Small intestine (tissue), 7 donors: ENCODE measurements at regions not wholly inside any gene's neighbourhood (a gene's known extent, or its start where the extent isn't known, plus 50 kb on each side); places are given as distances from the start of the nearest gene placed in this dataset.

ENCODE experiments used
- DNase-seq, 2 donors: peaks; one replicate each; pipeline versions ENCODE4 v3.0.0 to v3.0.0-alpha.2; 2013
- FAIRE-seq: peaks from 2 replicates; lab custom pipeline; 2012; peaks lifted over from hg19 to GRCh38; lab: Jason Lieb, UNC
- H3K27ac ChIP-seq, 3 donors: one replicate each; pipeline ENCODE4 v1.5.1; 2013; ENCODE audit warnings: low read length in 2 of 3, mild to moderate bottlenecking in 2 of 3, control low read depth in 1 of 3, inconsistent platforms in 1 of 3, low read depth in 1 of 3, moderate library complexity in 1 of 3
- H3K27me3 ChIP-seq, 3 donors: one replicate each; pipeline ENCODE4 v1.6.1; 2013; ENCODE audit warnings: low read length in 3 of 3, inconsistent platforms in 1 of 3; ENCODE audit not compliant: control insufficient read depth in 3 of 3, insufficient read depth in 3 of 3
- H3K36me3 ChIP-seq, 3 donors: one replicate each; pipeline ENCODE4 v1.6.1; 2013; ENCODE audit warnings: low read length in 3 of 3, inconsistent platforms in 1 of 3, low read depth in 1 of 3, mild to moderate bottlenecking in 1 of 3, moderate library complexity in 1 of 3; ENCODE audit not compliant: control insufficient read depth in 3 of 3, insufficient read depth in 2 of 3
- H3K4me1 ChIP-seq, 3 donors: one replicate each; pipeline ENCODE4 v1.6.1; 2013; ENCODE audit warnings: low read length in 2 of 3, inconsistent platforms in 1 of 3, low read depth in 1 of 3, mild to moderate bottlenecking in 1 of 3, moderate library complexity in 1 of 3; ENCODE audit not compliant: control insufficient read depth in 3 of 3, insufficient read depth in 2 of 3
- H3K4me3 ChIP-seq, 3 donors: one replicate each; pipeline ENCODE4 v1.5.1; 2013; ENCODE audit warnings: low read length in 3 of 3, control low read depth in 1 of 3, inconsistent platforms in 1 of 3, low read depth in 1 of 3, mild to moderate bottlenecking in 1 of 3, moderate library complexity in 1 of 3
- H3K9me3 ChIP-seq, 2 donors: one replicate each; pipeline ENCODE4 v1.6.1; 2013; ENCODE audit warnings: low read depth in 1 of 2, low read length in 1 of 2; ENCODE audit not compliant: control insufficient read depth in 2 of 2, insufficient read depth in 1 of 2
- WGBS, 3 donors: extraction: QIAGEN DNeasy Blood & Tissue Kit; methylation state at CpG; one replicate each; pipeline ENCODE4 v1.1.7; 2013; 5-methylcytosine and 5-hydroxymethylcytosine counted together
- donor health status: healthy with polysubstance abuse.
- donor health status: control.
- donor health status: control.
- donor health status: Bipolar disorder and iron deficiency.
- donor health status: healthy.

- no peak overlapping the region for H3K27ac ChIP-seq
- FAIRE-seq = no peak
- DNase-seq = no peak
- no peaks in the 10 kb centered on the region for H3K9me3 ChIP-seq
- H3K4me3 ChIP-seq = no peak overlapping the region
- H3K36me3 ChIP-seq = no peaks in the 10 kb centered on the region
- H3K27me3 ChIP-seq = no peaks in the 10 kb centered on the region
- H3K4me1 ChIP-seq = no peaks in the 10 kb centered on the region
Measured at GRCh38 chr5:125826214-125826613, 597.0 kb upstream of the GRAMD2B start.

DNA sequence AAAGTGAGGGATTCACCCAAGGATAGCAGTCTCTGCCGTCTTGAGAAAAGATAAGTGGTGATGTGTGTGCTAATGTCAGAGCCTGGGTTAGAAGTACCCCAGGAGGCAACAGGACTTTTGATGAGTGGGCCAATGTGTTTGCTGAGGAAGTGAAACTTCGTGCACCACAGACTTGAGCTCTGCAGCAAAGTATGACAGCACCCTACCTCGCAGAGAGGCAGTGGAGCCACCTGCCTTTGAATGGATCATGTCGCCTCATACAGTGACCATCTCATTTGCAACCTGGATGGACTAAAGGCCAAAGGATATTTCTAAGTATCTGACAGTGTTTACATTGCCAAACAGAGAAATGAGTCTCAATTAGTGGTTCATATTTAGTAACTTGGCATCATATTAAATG, 593.9 kb upstream of the GRAMD2B start:
- Histone ChIP-seq H3K9me3 (no peaks in the 10 kb centered on the region), H3K36me3 (no peaks in the 10 kb centered on the region), H3K4me3 (no peak overlapping the region), H3K27me3 (no peaks in the 10 kb centered on the region), H3K27ac (no peak overlapping the region), H3K4me1 (no peaks in the 10 kb centered on the region)
- no peak for FAIRE-seq
- DNase-seq = no peak
- 74 to 79% (median 78%) methylated on average over 4 of the region's 4 CpGs for WGBS, 3 donors

- no peaks in the 10 kb centered on the region for H3K36me3 ChIP-seq
- FAIRE-seq (no peak), DNase-seq (no peak)
- no peak overlapping the region for H3K4me3 ChIP-seq
- H3K27me3 ChIP-seq = no peaks in the 10 kb centered on the region
- 51 to 60% (median 56%) methylated on average over 2 of the region's 2 CpGs for WGBS, 3 donors
- no peak overlapping the region for H3K27ac ChIP-seq
- no peaks in the 10 kb centered on the region for H3K4me1 ChIP-seq
- no peaks in the 10 kb centered on the region for H3K9me3 ChIP-seq
Measured at GRCh38 chr5:125833398-125833797, 589.8 kb upstream of the GRAMD2B start.

DNA sequence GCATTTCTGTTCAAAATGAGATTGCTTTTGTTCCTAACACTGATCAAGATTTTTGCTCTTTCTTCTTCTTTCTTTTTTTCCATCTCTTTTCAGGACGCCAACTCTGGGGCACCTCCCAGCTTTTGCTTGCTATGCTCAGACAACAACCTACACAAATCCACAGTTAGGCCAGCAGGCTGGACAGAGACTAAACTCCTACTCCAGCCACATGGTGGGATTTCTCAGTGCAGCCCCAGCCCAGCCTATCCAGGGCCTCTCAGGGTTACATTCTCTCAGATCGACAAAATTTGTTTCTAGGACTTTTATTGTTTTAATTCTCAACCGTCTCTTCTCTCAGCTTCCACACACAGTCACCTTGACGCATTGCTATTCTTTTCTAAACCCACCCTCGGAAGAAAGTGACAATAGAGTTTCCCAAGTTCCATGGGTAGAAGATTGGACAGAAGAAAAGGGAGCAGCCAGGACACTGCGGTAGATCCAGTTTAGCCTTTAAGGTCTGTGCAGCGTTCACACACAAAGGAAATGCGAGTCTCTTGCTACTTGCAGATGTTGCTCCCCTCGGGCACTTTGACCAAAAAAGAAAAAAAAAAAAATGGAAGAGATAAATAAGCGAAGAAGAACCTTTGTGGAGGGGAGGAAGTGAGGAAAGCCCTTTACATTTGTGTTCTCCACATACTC, 588.6 kb upstream of the GRAMD2B start:
- FAIRE-seq (no peak), DNase-seq (no peak)
- no peaks in the 10 kb centered on the region for H3K9me3 ChIP-seq
- no peak overlapping the region for H3K27ac ChIP-seq
- H3K36me3 ChIP-seq = no peaks in the 10 kb centered on the region
- no peaks in the 10 kb centered on the region for H3K27me3 ChIP-seq
- H3K4me1 ChIP-seq = no peaks in the 10 kb centered on the region
- 79 to 84% (median 83%) methylated on average over 10 of the region's 10 CpGs for WGBS, 3 donors
- no peak overlapping the region for H3K4me3 ChIP-seq

DNA sequence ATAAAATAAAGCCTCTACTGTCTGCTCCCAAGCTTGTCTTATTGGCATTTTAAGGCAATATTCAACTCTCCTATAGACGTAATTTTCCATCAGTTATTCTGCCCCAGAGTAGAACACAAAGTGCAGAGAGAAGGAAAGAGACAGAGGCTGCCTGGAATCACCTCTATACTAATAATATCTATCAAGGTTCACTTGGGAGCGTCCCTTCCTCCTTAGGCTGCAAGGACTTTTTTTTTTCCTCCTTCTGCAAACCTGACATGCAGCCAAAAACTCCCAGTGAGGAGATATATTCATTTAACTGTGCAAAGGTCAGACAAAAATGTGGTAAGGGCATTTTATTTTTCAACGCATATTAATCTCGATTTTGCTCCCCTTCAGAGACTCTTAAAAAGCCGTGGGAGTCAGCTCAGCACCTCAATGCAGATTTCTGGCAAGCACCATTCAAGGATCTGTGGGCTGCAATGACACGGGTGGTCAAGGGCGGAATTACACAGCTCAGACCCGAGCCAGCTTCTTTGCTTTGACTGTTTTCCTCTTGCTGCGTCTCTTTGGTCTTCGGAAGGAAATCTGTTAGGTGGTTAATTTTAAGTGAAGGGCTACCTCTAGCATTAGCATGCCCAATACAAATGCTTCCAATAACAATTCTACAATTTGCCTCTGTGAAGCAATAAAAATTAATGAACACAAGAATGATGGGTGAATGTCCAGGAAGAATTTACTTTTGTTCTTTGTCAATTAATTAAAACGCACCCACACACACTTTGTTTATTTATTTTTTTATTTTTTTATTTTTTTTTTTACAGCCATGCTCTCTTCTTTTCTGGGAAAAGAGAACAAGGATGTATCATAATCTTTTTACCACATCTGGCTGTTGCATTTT, 587.7 kb upstream of the GRAMD2B start:
- no peaks in the 10 kb centered on the region for H3K27me3 ChIP-seq
- no peaks in the 10 kb centered on the region for H3K9me3 ChIP-seq
- no peak overlapping the region for H3K27ac ChIP-seq
- H3K4me1 ChIP-seq = no peaks in the 10 kb centered on the region
- FAIRE-seq = no peak
- 8 to 26% (median 12%) methylated on average over 11 of the region's 11 CpGs for WGBS, 3 donors
- DNase-seq = peak; percentile 54 to 65
- H3K4me3 ChIP-seq = no peak overlapping the region
- no peaks in the 10 kb centered on the region for H3K36me3 ChIP-seq

DNA sequence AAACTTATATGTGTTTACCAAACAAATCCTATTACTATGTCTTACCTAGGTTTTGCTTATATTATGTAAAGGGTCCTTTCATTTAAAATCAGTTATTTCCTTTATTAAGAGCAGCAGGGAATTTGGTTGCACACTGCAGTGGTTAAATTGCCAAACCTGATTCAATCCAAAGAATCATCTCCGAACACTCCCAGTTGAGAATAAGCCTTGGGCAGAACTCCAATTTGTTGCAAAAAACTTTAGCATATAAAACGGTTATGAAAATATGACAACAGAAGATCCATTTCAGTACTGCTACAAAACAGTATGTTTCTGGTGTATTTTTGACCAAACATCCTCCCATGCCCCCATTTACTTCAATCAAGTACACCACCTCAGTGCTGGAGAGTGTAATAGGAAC, 587.0 kb upstream of the GRAMD2B start:
- peaks cover 0 to under 1% of the 10 kb centered on the region in 2 donors for H3K9me3 ChIP-seq
- H3K4me3 ChIP-seq = no peak overlapping the region
- no peaks in the 10 kb centered on the region for H3K4me1 ChIP-seq
- no peak overlapping the region for H3K27ac ChIP-seq
- DNase-seq (no peak), FAIRE-seq (no peak)
- H3K36me3 ChIP-seq = no peaks in the 10 kb centered on the region
- WGBS, 3 donors = 61 to 73% (median 63%) methylated on average over 2 of the region's 2 CpGs
- H3K27me3 ChIP-seq = no peaks in the 10 kb centered on the region

- FAIRE-seq (no peak), DNase-seq (no peak)
- H3K27me3 ChIP-seq = no peaks in the 10 kb centered on the region
- H3K4me1 ChIP-seq = no peaks in the 10 kb centered on the region
- H3K4me3 ChIP-seq = no peak overlapping the region
- WGBS, 3 donors = 82 to 92% (median 89%) methylated on average over 3 of the region's 3 CpGs
- H3K27ac ChIP-seq = no peak overlapping the region
- H3K36me3 ChIP-seq = no peaks in the 10 kb centered on the region
- H3K9me3 ChIP-seq = peaks cover 0 to 2% of the 10 kb centered on the region in 2 donors
Measured at GRCh38 chr5:125837866-125838265, 585.3 kb upstream of the GRAMD2B start.

DNA sequence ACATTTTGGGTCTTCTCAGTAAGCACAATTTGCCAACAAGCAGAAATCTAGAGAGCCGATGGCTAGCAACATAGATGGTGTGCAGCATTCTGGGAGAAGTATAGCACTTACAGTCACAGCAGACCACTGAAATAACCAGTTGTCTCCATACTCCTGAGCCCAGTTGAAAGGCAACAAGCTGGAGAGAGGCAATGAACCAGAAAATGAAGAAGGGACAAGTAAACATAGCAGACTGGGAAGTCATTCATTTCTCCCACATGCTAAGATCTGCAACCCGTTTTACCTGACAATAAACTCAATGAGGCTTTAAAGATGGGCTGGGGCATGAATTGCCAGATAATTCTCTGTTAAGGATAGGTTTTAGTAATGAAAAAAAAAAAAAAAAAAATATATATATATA, 575.6 kb upstream of the GRAMD2B start:
- FAIRE-seq = no peak
- no peaks in the 10 kb centered on the region for H3K27me3 ChIP-seq
- H3K9me3 ChIP-seq = no peaks in the 10 kb centered on the region
- H3K36me3 ChIP-seq = no peaks in the 10 kb centered on the region
- H3K27ac ChIP-seq = no peak overlapping the region
- 83 to 88% (median 87%) methylated on average over 2 of the region's 2 CpGs for WGBS, 3 donors
- H3K4me3 ChIP-seq = no peak overlapping the region
- DNase-seq = no peak
- no peaks in the 10 kb centered on the region for H3K4me1 ChIP-seq
